ENCODE measurements at regions not wholly inside any gene's neighbourhood (a gene's known extent, or its start where the extent isn't known, plus 50 kb on each side); places are given as distances from the start of the nearest gene placed in this dataset.
"Not testable (repeated sequence)": the region's sequence is repeated elsewhere in the genome, so short reads cannot be mapped to it uniquely, and the experiment has no call there.

DNA sequence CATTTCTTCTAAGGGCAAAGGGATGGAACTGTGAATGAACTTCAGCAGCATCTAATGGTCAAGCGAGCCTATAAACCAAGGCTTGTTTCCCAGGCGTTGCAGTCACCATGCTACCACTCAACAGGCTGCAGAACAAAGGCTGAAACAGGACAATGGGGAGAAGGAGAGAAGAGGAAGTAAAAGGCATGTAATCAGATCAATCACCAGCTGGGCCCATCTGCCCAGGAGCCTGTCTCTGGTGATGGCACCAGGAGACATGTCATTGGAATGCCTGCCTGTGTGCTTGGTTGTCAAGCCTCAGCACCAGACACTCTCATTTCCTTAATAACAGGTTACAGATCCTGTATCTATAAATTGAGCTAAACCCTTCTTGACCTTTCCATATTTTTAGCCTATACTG lies 81.7 kb upstream of the UMPS start:
- Histone ChIP-seq H3K79me2 (no peaks in the 10 kb centered on the region), H2AFZ (no peak overlapping the region), H3K4me3 (ENCODE audit: low read depth, low read length) (no peak overlapping the region), H3K27ac (no peak overlapping the region), H3K9ac (no peak overlapping the region), H3K27me3 (ENCODE audit: control insufficient read depth, insufficient read depth, low read length) (no peaks in the 10 kb centered on the region), H3K9me3 (ENCODE audit: control insufficient read depth, low read length) (no peaks in the 10 kb centered on the region), H3K4me1 (no peaks in the 10 kb centered on the region), H3K36me3 (ENCODE audit: control insufficient read depth, insufficient read depth, low read length) (no peaks in the 10 kb centered on the region), H3K4me2 (ENCODE audit: low read length) (no peak overlapping the region)
- TF ChIP-seq, protein P1, sequence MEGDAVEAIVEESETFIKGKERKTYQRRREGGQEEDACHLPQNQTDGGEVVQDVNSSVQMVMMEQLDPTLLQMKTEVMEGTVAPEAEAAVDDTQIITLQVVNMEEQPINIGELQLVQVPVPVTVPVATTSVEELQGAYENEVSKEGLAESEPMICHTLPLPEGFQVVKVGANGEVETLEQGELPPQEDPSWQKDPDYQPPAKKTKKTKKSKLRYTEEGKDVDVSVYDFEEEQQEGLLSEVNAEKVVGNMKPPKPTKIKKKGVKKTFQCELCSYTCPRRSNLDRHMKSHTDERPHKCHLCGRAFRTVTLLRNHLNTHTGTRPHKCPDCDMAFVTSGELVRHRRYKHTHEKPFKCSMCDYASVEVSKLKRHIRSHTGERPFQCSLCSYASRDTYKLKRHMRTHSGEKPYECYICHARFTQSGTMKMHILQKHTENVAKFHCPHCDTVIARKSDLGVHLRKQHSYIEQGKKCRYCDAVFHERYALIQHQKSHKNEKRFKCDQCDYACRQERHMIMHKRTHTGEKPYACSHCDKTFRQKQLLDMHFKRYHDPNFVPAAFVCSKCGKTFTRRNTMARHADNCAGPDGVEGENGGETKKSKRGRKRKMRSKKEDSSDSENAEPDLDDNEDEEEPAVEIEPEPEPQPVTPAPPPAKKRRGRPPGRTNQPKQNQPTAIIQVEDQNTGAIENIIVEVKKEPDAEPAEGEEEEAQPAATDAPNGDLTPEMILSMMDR (IDR thresholded peaks at IDR 0.05): no peak

DNA sequence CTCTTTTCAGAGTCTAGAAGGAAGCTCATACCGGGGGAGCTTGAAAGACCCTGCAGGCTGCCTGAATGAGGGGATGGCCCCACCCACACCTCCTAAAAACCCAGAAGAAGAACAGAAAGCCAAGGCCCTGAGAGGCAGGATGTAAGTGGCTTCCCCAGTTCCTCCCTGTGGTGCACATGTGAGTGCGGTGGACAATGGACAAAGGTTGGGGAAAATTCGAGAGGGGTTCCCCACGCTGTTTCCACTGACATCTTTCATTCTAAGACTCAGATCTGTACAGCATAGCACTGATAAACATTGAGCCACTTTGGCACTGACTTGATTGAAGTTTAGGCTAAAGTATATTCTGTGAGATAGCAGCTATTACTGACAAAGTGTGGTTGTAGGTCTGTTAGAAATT lies 79.5 kb upstream of the UMPS start:
- Histone ChIP-seq H3K9me3 (ENCODE audit: control insufficient read depth, low read length) (no peaks in the 10 kb centered on the region), H3K4me3 (ENCODE audit: low read depth, low read length) (no peak overlapping the region), H3K9ac (no peak overlapping the region), H3K4me2 (ENCODE audit: low read length) (no peak overlapping the region), H2AFZ (no peak overlapping the region), H3K27me3 (ENCODE audit: control insufficient read depth, insufficient read depth, low read length) (no peaks in the 10 kb centered on the region), H3K79me2 (no peaks in the 10 kb centered on the region), H3K4me1 (no peaks in the 10 kb centered on the region), H3K36me3 (ENCODE audit: control insufficient read depth, insufficient read depth, low read length) (no peaks in the 10 kb centered on the region), H3K27ac (no peak overlapping the region)
- TF ChIP-seq, protein P1 (IDR thresholded peaks at IDR 0.05): no peak

- H2AFZ ChIP-seq; H3K36me3 ChIP-seq (ENCODE audit: control insufficient read depth, insufficient read depth, low read length); H3K79me2 ChIP-seq; H3K4me2 ChIP-seq (ENCODE audit: low read length); H3K9ac ChIP-seq; H3K9me3 ChIP-seq (ENCODE audit: control insufficient read depth, low read length); H3K27me3 ChIP-seq (ENCODE audit: control insufficient read depth, insufficient read depth, low read length); H3K4me3 ChIP-seq (ENCODE audit: low read depth, low read length); H3K4me1 ChIP-seq; H3K27ac ChIP-seq: not testable (repeated sequence)
Measured at GRCh38 chr3:124651416-124651815, 78.8 kb upstream of the UMPS start.

GRCh38 chr3:124652009-124652408 lies 78.2 kb upstream of the UMPS start:
- Histone ChIP-seq H3K4me3 (ENCODE audit: low read depth, low read length) (no peak overlapping the region), H3K27ac (no peak overlapping the region), H3K9me3 (ENCODE audit: control insufficient read depth, low read length) (no peaks in the 10 kb centered on the region), H3K36me3 (ENCODE audit: control insufficient read depth, insufficient read depth, low read length) (no peaks in the 10 kb centered on the region), H3K27me3 (ENCODE audit: control insufficient read depth, insufficient read depth, low read length) (no peaks in the 10 kb centered on the region), H3K4me2 (ENCODE audit: low read length) (no peak overlapping the region), H2AFZ (no peak overlapping the region), H3K79me2 (no peaks in the 10 kb centered on the region), H3K4me1 (no peaks in the 10 kb centered on the region), H3K9ac (no peak overlapping the region)
- TF ChIP-seq, protein P1 (IDR thresholded peaks at IDR 0.05): no peak

DNA sequence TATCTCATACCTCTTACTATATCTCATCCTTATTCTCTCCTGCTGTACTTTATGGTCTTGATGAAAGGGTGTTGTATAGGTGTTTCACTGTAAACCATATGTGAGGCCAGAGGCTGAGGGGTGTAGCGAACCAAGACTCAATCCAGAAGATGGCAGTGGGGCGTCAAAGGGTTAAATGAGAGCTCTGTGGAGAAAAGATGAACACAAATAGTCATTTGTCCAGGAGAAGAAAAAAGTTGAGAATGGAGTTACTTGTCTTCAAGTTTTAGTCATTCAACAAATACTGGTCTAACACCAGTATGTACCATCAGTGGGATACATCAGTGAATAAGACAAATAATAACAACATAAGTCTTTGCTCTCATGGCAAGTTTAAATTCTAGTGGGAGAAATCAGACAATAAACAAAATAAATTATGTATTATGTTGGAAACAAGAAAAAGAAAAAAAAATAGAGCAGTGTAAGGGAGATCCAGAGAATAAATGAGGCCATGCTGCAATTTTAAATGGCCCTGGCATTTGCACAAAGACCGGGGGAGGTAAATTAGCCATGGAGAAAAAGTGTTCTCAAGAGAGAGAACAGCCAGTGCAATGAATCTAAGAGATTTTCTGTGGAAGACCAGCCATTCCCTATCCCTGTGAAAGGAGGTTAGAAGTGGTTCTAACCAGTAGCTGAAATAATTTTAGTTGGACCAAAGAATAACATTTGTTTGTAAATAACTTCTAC lies 77.0 kb upstream of the UMPS start:
- no peaks in the 10 kb centered on the region for H3K9me3 ChIP-seq (ENCODE audit: control insufficient read depth, low read length)
- H3K36me3 ChIP-seq (ENCODE audit: control insufficient read depth, insufficient read depth, low read length): no peaks in the 10 kb centered on the region
- H3K4me1 ChIP-seq: no peaks in the 10 kb centered on the region
- H3K79me2 ChIP-seq: no peaks in the 10 kb centered on the region
- no peak overlapping the region for H2AFZ ChIP-seq
- no peak overlapping the region for H3K4me3 ChIP-seq (ENCODE audit: low read depth, low read length)
- TF ChIP-seq, protein P1 (IDR thresholded peaks at IDR 0.05): no peak
- no peaks in the 10 kb centered on the region for H3K27me3 ChIP-seq (ENCODE audit: control insufficient read depth, insufficient read depth, low read length)
- H3K9ac ChIP-seq: no peak overlapping the region
- no peak overlapping the region for H3K27ac ChIP-seq
- no peak overlapping the region for H3K4me2 ChIP-seq (ENCODE audit: low read length)

Measured in parathyroid adenoma (tissue), 2 donors.